ENCODE measurements at regions not wholly inside any gene's neighbourhood (a gene's known extent, or its start where the extent isn't known, plus 50 kb on each side); places are given as distances from the start of the nearest gene placed in this dataset.

DNA sequence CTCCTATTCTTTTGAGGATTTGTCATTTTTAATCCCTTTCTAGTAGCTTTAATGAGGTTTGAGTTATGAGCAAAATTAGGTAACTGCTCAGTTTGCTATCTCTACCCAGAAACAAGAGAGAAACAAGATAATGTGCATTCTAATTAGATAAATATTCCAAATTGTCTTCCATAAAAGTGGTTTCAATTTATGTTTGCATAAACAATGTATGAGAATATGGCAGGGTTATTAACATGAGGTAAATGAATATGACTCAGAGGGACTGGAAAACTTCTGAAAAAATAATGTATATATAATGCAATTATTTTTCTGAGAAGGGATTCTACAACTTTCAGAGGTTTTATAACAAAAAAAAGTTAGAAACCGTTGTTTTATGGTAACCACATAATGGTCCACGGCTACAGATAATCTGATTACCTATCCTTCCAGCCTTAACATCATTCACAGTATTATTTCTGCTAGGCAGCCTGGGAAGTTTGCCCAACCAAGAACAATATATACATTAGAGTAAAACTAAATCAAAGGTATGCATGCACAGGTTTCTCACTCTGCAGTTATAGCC is 101.2 kb downstream of the CRPPA start:
- DNase-seq (ENCODE audit: low spot score), result no peak

DNA sequence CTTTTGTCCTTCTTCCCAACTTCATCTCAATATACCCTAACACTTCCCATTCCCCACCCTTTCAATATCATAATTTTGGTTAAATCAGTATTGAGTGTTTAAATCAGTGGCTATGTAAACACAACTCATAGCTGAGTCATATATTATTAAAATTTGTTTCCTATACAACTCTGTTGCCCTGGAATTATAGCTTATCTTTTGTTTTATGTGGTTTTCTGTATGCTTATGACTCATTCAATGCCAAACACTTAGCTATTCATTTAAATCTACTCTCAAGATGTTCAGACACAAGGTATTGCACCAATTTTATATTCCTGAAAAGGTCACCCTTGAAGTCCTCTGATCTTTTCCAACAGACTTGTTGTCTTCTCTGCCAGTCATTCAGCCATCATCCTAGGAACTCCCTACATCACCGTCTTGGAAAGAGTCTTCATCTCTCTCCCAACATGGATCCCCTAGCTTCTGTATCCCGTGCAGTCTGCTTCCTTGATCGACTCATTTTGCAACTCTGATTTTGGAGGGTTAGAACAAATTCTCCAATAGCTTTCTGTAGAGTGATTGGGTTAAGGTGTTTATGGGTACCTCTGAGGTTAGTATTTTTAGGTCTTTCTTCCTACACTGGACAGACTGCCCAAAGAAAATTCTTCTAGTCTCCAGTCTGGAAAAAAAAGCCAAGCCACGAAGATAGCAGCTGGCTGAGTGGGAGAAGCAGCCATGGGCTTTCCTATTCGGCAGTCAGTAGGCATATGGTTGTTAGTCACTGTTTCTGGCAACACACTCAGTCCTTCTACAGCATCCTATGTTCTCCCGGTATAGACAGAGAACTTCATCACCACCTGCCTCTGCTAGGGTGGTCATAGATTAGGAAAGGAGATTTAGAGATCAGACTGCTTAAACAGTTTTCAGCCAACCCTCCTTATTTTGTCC is 102.1 kb downstream of the CRPPA start:
- peak; percentile 60 for DNase-seq (ENCODE audit: low spot score)

DNA sequence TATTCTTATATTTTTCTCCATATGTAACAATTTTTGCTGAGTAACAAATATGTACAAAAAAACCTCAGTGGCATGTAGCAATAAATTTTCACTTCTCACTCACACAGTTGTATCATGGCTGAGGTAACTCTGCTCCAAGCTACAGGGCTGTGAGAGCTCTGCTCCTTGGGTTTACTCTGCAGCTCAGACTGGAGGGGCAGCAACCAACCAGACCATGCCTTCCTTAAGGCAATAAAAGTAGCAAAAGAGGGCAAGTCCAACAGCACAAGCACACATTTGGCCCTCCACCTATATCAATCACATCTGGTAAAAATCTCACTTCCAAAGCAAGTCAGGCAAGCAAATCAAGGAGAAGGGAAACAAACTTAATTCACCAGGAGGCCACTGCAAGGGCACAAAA is 102.9 kb downstream of the CRPPA start:
- no peak for DNase-seq (ENCODE audit: low spot score)

DNA sequence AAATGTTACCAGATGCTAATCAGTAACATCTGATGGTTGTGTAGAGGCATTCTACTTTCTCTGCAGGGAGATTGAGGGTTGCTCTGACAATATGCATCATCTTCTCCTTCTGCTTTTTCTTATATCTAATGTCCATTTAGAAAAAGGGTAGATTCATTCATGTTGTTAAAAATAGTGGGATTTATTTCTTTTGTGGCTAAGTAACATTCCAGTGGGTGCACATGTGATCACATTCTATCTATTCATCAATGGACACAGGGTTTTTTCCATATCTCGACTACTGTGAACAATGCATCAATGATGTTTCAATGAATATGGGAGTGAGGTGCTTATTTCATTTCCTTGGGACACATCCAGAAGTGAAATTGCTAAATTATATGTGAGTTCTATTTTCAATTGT is 103.9 kb downstream of the CRPPA start:
- no peak for DNase-seq (ENCODE audit: low spot score)

DNA sequence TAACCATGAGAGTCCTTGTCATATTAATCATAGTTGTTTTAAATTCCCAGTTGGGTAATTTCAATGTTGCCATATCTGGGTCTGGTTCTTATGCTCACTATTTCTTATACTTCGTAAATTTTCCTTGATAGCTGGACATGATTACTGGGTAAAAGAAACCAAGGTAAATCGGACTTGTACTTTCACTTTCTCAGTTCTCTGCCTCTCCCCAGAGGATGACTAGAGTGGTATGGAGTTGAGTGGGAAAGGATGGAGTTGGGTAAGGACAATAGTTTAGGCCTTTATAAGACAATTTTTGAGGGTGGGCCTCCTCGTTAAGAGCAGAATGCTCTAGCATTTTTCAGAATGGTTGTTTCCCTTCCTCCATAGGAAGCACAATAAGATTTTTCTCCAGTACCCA is 106.1 kb downstream of the CRPPA start:
- no peak for DNase-seq (ENCODE audit: low spot score)

DNA sequence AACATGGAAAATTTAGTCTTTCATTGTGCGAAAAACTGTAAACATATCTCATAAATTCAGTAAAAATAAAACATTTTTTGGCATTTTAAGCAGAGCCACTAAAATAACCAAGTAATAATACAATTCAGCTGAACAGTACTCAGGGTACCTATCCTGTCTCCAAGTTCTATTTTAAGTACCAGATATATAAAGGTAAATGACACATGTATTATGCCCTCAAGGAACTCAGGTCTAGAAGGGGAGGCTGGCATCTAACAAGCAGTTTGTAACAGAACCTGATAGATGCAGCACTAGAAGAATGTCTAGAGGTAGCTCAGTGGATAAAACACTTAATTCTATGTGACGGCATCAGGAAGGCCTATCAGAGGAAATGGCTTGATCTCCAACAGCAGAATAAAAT is 112.2 kb downstream of the CRPPA start:
- DNase-seq (ENCODE audit: low spot score), result no peak

DNA sequence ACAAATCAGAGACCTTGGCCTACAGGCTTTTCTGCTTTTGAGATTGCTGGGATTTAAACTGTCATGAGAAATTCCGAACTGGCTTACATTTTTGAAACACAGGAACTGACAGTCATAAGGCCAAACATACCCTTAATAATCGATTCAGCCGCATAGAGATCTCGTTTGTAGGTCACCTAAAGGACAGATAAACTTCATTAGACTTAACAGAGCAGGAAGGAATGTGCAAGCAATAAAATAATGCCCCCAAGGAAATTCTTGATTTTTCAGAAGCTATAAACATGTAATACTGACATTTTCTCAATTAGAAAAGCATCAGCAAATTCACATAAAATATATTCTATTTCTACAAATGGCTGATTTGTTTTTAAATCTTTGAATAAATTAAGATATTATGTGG is 120.0 kb downstream of the CRPPA start:
- no peak for DNase-seq (ENCODE audit: low spot score)

DNA sequence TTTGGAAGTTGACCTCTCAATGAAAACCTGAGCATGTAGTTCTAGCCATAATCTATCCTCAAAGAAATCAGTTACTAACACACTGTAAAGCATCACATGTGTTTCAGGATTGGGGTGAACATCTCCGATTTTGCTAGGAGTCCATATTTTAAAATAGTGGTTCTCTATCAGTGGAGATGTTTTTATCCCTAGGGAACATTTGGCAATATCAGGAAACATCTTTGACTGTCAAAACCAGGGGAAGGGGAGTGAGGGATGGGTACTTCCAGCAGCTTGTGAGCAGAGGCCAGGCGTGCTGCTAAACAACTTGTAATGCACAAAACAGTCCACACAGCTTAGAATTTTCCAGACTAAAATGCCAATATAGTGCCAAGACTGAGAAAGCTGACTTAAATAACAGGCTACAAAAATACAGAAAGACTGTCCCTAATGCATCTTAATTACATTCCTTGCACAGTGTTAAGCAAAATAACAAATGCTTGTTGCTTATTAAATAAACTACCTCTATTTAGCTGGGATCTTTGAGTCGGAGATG is 120.9 kb downstream of the CRPPA start:
- DNase-seq (ENCODE audit: low spot score), result no peak

DNA sequence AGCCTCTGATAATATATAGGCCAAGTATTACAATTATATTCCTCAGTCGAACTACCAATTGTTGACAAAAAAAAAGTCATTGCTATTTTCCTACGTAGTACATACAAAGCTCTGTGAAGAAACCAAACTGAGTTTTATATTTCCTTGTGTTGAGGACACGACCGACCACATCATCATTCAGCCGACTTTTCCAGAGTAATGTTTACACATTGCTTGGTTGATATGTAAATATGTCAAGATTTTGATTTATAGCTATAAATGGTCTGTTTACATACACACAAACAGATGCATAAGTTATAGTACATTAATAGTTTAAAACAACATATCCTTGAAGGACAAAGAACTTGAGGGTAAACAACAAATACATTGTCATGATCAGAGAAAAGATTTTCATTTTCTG is 121.5 kb downstream of the CRPPA start:
- peak; percentile 71 for DNase-seq (ENCODE audit: low spot score)

DNA sequence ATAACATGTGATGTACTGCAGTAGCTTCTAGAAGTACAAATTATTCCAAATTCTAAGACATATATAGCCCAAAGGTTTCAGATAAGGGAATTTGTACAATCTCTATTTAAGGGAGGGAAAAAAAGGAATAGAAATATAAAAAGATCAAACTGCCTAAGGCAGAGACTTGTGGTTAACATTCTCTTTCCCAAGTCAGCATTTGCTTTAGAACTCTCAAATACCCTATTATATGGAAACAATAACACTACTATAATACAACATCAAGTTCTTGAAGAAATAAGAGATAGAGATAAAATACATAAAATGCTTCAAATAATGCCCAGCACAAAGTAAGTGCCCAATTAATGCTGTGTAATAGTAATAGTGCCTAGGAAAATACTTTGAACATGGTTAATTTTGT is 123.1 kb downstream of the CRPPA start:
- no peak for DNase-seq (ENCODE audit: low spot score)

DNA sequence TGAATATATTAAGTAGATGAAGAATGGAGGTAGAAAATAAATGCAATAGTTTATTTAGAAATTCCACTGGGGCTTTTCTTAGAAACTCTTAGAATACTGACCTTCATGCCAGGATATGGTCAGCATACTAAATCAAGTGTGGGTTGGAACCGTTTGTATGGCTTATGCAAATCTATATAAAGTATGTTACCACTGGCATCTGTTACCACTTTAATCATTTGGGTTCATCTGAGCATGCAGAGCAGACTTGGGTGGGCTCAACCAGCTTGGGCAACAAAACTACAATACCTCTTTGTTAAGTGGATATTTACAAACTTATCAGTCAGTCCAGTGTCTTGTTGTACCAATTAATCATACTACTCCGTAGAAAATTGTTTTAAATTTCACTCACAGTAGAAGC is 125.8 kb downstream of the CRPPA start:
- DNase-seq (ENCODE audit: low spot score), result peak; percentile 75

DNA sequence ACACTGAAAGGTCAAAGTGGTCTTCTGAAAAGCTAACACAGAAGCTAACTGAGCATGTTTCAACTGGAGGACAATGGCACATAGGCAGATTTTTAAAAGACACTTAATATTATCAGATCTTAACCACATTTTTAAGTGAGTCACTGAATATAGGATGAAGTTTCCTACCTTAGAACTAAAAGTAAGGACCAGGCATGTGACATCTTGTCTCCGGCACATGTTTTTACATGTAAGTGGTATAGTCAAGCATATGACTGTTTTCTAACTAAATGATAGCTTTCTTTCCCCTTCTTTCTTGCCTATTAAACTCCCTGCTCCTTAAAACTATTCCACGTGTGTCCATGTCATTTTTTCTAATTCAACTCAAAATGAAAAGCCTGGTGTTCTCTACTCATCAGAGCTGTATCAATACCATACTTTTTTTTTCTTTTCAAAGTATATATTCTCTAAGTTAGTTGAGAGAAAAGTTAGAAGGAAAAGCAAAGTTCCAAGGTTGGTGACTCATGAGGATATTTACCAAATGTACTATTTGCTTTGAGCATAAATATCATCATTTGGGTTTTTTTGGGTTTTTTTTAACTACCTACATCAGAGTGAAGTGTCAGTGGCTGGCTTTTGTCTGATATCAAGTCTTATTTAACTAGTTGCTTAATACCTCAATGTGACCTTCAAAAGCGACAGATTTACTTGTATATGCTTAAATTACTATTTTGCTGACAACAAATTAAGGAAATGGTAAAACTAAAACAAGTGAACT is 127.5 kb downstream of the CRPPA start:
- DNase-seq (ENCODE audit: low spot score), result no peak

DNA sequence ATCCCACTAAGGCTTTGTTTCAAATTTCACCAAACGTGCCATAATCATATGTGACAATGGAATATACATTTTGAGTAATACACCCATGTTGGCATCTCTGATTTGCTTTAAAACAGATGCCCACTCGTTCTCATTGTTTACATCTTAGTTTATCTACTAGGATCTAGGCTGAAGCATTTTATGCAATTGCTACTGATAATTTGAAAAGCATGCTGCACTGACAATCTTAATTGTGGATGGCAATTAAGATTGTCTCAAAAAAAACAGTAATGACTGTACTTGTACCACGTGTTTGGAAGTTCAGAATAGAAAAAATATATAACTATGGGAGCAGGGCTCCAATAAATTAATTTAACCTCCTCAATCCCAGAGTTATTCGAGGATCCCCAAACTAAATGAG is 136.8 kb downstream of the CRPPA start:
- DNase-seq (ENCODE audit: low spot score), result no peak

DNA sequence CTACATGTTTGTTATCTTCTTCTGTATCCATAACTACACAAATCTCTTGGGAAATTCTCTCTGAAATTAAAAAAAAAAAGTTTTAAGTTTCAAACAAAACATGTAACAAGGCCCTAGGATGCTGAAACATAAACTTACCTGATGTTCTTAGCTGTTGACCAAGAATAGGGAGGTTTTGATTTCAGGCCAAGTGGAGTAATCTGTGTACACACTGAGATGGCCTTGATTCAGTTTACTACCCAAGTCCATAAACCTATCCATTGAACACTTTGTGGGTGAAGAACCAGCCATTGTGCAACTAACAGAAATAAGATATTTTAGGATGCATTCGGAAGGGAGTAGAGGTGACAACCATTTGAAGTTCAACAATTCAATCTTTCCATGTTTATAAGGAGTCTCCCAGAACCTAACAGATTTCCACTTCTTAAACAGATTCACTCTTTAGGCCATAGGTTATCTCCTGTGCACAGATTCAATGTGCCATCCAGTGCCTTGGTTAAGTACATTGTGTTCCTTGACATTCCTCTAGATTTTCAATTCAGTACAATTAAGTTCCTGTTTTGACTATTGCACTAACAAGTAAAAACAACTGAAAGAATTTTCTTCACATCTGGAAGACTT is 143.1 kb downstream of the CRPPA start:
- no peak for DNase-seq (ENCODE audit: low spot score)

DNA sequence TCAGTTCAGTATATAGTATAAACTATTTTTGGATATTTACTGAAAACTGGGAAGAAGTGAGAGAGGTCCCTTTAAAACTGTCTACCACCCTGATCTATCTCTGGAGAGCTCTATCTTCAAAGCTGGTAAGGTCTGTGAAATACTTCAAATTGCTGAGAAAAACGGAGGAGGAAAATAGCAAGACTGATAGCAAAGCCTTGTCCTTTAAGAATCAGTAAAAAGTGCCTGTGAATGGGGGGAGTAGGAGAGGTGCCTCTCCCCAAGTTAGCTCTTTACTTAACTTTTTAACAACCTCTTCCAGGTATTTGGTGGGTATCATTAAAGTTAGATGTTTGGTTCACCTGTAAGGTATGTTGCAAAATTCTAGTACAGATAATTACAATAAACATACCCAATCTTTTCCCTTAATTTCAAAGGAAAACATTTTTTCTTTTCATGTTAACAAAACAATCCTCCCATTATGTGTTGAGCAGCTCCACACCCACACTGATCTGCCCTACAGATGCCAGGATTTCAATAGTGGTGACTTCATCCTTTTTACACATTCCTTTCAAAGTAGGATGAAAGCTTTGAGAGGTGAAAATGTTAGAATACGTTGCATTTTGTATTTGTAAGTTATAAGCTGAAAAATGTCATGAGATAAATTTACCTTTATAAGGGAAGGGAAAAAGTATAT is 149.2 kb downstream of the CRPPA start:
- no peak for DNase-seq (ENCODE audit: low spot score)

DNA sequence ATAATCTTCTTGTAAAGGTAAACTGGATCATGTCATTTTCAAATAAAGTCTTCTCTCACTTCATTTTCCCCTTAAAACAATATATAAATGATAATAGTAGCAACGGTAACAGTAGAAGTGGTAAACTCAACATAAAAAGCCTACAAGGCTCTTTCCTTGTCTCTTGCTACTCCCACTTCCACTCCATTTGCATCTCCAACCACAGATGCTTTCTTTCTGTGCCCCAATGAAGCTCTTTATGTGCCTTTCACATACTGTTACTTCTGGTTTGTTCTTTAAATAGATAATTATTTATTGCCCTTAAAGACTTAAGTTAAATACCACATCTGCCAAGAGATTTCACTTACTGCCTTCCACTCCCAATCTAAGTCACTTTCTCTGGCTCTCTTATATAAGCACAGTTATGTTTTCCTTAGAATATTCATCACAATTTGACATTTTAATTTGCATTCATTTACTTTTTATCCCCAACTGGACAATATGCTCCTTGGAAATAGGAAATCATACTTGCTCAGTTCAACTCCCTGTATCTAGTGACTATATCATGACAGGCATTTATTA is 149.9 kb downstream of the CRPPA start:
- no peak for DNase-seq (ENCODE audit: low spot score)

DNA sequence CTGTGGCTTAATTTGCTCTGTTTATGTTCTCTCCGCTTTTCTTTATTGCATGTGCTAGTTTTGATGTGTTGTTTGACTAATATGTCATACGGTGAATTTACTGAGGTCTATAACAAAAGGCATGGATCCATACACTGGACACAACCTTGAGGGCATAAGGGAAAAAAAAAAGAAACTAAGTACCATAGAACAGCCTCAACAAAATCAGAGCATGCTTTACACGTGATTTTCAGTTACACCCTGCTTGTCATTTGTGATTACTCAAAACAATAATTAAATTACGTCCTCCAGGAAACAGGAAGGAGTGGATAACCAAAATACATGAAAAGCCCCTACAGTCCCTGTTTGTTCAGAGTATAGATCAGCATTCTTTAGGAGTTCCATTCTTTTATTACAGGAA is 150.5 kb downstream of the CRPPA start:
- no peak for DNase-seq (ENCODE audit: low spot score)

DNA sequence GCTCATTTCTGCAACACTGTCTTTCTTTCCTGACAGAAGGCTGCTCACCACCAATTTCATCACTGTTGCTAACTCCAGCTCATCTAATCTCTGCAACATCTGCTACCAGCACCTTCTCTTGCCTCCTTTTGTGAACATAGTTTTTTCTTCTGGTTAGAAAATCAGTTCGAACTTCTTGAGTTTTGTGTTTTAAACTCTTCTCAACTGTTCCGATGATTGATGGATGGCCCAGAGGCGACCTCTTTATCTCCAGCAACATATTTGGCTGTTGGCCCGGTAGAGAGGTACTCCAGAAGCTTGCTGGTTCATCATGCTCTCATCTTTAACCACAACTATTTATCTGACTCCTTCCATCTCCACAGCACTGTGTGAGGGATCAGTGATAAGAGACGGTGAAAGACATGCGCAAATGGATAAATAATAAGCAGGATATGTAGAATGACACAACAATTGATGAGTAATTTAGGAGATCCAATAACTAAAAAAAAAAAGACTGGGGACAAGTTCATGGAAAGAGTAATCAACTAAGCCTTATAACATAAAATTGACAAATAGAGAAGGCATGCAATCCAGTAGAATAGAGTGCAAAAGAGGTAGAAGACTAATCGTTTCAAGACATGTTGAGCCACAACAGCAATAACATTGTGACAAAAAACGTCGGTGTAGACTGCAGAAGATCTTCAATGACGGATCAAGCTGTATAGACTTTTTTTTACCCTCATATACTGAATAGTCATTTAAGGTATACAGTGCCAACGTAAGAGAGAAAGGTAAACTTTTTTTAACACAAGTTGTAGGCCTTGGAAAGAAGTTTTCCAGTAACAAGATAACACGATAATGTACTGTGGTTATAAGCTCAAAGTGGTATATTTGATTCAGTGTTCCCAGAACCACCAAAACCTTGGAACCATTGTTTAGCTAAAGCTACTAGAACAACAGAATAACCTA is 152.2 kb downstream of the CRPPA start:
- no peak for DNase-seq (ENCODE audit: low spot score)

DNA sequence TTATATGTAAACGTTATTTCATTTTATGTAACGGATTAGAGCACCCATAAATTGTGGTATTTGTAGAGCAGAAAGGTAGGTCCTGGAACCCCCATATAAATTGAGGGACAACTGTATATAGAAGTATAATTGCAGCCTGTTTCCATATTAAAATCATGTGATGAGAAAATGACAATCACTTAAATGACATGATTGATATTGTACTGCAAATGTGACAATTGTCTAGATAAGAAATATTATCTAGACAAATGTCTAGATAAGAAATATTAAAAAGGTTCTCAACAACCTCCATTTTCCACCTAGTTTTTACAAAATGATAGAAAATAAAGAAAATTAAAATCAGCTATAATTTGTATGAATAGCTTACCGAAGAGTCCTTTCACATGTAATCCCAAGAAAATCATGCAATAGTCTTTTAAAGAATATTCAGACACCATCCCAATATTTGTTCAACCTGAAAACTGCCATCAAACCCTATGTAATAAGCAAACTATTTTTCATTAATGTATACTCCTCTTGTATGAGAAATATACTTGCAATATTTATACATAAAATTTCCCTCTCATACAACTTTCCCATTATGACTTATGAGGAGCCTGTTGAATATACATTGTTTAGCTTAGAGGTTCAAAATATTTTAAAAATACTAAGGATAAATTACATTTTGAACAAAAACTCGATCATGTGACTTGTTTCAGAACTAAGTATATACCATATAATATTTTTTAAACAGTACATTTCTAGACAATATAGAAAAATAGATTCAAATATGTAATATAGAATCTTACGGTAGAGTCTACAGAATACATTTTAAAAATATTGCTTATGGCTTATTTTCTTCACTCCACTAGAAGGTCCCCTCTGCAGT is 153.2 kb downstream of the CRPPA start:
- no peak for DNase-seq (ENCODE audit: low spot score)

Data from H4 (cell line).